Astrocyte (in vitro differentiated cells and primary cell): ENCODE measurements at regions not wholly inside any gene's neighbourhood (a gene's known extent, or its start where the extent isn't known, plus 50 kb on each side); places are given as distances from the start of the nearest gene placed in this dataset.

Experiments used
- DNase-seq: peaks from one replicate; pipeline ENCODE4 v3.0.0-alpha.2; 2010; ENCODE audit warnings: low read depth
- FAIRE-seq: peaks from 2 replicates; lab custom pipeline; 2011; peaks lifted over from hg19 to GRCh38; lab: Jason Lieb, UNC
- H2AFZ ChIP-seq: 2 replicates; pipeline ENCODE4 v1.6.0; 2012; ENCODE audit warnings: low read depth, low read length, inconsistent platforms
- H3K27ac ChIP-seq: 2 replicates; pipeline ENCODE4 v1.5.1; 2011; ENCODE audit warnings: low read depth, low read length, inconsistent platforms
- H3K27me3 ChIP-seq: 2 replicates; pipeline ENCODE4 v1.6.0; 2011; ENCODE audit warnings: low read length, inconsistent platforms; ENCODE audit not compliant: insufficient read depth
- H3K36me3 ChIP-seq: 2 replicates; pipeline ENCODE4 v1.5.1; 2011; ENCODE audit warnings: low read length, inconsistent platforms; ENCODE audit not compliant: insufficient read depth
- H3K4me1 ChIP-seq: 2 replicates; pipeline ENCODE4 v1.5.1; 2011; ENCODE audit warnings: low read length, inconsistent platforms; ENCODE audit not compliant: insufficient read depth
- H3K4me2 ChIP-seq: 2 replicates; pipeline ENCODE4 v1.6.0; 2012; ENCODE audit warnings: low read length, inconsistent platforms
- H3K4me3 ChIP-seq: 2 replicates; pipeline ENCODE4 v1.5.1; 2011; ENCODE audit warnings: low read depth, mild to moderate bottlenecking, low read length, inconsistent platforms; ENCODE audit not compliant: insufficient read depth
- H3K79me2 ChIP-seq: 2 replicates; pipeline ENCODE4 v1.6.0; 2012; ENCODE audit warnings: mild to moderate bottlenecking, low read length, inconsistent platforms; ENCODE audit not compliant: insufficient read depth
- H3K9ac ChIP-seq: 2 replicates; pipeline ENCODE4 v1.6.0; 2012; ENCODE audit warnings: mild to moderate bottlenecking, low read length, inconsistent platforms
- H3K9me3 ChIP-seq: 2 replicates; pipeline ENCODE4 v1.5.1; 2012; ENCODE audit warnings: low read depth, mild to moderate bottlenecking, low read length, inconsistent platforms; ENCODE audit not compliant: insufficient read depth
- H4K20me1 ChIP-seq: 2 replicates; pipeline ENCODE4 v1.6.0; 2012; ENCODE audit warnings: low read length, inconsistent platforms; ENCODE audit not compliant: insufficient read depth
- H3K27ac Mint-ChIP-seq: one replicate; pipeline ENCODE4 v1.8.0; 2021; ENCODE audit warnings: mild to moderate bottlenecking, mixed read lengths; ENCODE audit not compliant: unreplicated experiment
- H3K27me3 Mint-ChIP-seq: one replicate; pipeline ENCODE4 v1.8.0; 2021; ENCODE audit warnings: low read depth, mixed read lengths; ENCODE audit not compliant: unreplicated experiment
- H3K36me3 Mint-ChIP-seq: one replicate; pipeline ENCODE4 v1.8.0; 2021; ENCODE audit warnings: low read depth, mixed read lengths; ENCODE audit not compliant: unreplicated experiment
- H3K4me1 Mint-ChIP-seq: one replicate; pipeline ENCODE4 v1.8.0; 2021; ENCODE audit warnings: low read depth, mixed read lengths; ENCODE audit not compliant: unreplicated experiment
- H3K4me3 Mint-ChIP-seq: one replicate; pipeline ENCODE4 v1.8.0; 2021; ENCODE audit warnings: mild to moderate bottlenecking, moderate library complexity, mixed read lengths; ENCODE audit not compliant: unreplicated experiment
- H3K9me3 Mint-ChIP-seq: one replicate; pipeline ENCODE4 v1.8.0; 2021; ENCODE audit warnings: mild to moderate bottlenecking, mixed read lengths; ENCODE audit not compliant: unreplicated experiment
- EZH2 ChIP-seq: IDR thresholded peaks from 2 replicates; pipeline ENCODE4 v1.6.1; 2012; ENCODE audit warnings: mild to moderate bottlenecking, low read length, inconsistent platforms; ENCODE audit not compliant: insufficient read depth
- TF ChIP-seq, protein P1 (sequence below): IDR thresholded peaks from 2 replicates; pipeline ENCODE4 v1.5.1; 2011; ENCODE audit warnings: low read depth, mild to moderate bottlenecking, inconsistent platforms, low read length, moderate library complexity; ENCODE audit not compliant: insufficient read depth

DNA sequence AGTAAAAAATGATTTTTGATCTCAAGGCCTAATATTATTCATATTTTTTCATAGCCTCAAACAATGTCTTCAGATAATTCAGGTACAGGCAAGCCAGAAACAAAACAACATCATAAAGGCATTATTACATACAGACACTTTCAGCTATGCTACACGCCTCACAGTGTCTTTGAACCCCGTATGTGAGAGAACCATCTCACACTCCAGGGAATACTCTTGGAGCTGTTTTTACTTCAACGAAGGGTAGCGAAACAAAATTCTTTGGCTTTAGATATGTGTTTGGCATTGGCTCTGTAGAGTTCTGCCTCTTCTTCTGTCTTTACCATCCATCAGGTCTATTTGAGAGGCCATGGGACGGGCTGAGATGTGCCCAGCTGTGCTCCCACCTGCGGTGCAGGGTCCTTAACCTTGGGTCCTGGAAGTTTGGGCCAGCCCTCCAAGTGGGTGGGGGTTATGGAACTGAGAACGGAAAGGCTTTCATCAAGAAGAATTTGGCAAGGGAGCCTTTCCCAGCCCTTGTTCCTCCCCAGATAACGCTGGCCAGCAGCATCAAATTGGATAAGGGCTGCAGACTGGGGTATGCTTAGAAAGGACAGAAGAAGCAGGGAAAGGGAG, 276.9 kb downstream of the TCF7L2 start:
- no peaks in the 10 kb centered on the region for H4K20me1 ChIP-seq
- H3K4me2 ChIP-seq: no peak overlapping the region
- H3K27me3 ChIP-seq: peaks cover 16% of the 10 kb centered on the region
- TF ChIP-seq, protein P1, sequence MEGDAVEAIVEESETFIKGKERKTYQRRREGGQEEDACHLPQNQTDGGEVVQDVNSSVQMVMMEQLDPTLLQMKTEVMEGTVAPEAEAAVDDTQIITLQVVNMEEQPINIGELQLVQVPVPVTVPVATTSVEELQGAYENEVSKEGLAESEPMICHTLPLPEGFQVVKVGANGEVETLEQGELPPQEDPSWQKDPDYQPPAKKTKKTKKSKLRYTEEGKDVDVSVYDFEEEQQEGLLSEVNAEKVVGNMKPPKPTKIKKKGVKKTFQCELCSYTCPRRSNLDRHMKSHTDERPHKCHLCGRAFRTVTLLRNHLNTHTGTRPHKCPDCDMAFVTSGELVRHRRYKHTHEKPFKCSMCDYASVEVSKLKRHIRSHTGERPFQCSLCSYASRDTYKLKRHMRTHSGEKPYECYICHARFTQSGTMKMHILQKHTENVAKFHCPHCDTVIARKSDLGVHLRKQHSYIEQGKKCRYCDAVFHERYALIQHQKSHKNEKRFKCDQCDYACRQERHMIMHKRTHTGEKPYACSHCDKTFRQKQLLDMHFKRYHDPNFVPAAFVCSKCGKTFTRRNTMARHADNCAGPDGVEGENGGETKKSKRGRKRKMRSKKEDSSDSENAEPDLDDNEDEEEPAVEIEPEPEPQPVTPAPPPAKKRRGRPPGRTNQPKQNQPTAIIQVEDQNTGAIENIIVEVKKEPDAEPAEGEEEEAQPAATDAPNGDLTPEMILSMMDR: no peak
- no peak for TF ChIP-seq EZH2
- no peak overlapping the region for H3K4me3 ChIP-seq
- Mint-ChIP-seq H3K9me3 (no peaks in the 10 kb centered on the region), H3K27ac (no peak overlapping the region), H3K36me3 (no peaks in the 10 kb centered on the region), H3K27me3 (no peaks in the 10 kb centered on the region), H3K4me3 (no peak overlapping the region), H3K4me1 (peaks cover 13% of the 10 kb centered on the region)
- DNase-seq (no peak), FAIRE-seq (no peak)
- H3K27ac ChIP-seq: no peak overlapping the region
- H2AFZ ChIP-seq: no peak overlapping the region
- H3K9ac ChIP-seq: no peak overlapping the region
- H3K36me3 ChIP-seq: no peaks in the 10 kb centered on the region
- H3K9me3 ChIP-seq: no peaks in the 10 kb centered on the region
- H3K79me2 ChIP-seq: no peaks in the 10 kb centered on the region
- H3K4me1 ChIP-seq: peaks cover 9% of the 10 kb centered on the region

DNA sequence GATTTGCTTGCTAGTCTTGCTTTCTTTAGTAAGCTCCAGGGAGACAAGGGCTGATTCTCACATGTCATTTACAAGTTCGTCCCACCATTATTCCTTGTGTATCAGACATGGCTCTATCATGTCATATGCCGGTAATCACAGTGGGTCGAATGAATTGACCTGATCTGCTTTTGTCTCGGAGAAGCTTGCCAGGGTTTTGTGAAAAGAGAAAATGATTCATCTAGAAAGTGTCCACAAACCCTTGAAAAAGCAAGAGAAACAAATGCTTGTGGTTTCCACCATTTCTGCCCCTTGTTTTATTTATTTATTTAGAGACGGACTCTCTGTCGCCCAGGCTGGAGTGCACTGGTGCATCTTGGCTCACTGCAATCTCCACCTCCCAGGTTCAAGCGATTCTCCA, 278.5 kb downstream of the TCF7L2 start:
- Histone ChIP-seq H2AFZ (no peak overlapping the region), H4K20me1 (no peaks in the 10 kb centered on the region), H3K4me3 (no peak overlapping the region), H3K4me2 (peak overlapping the region; percentile 52), H3K36me3 (no peaks in the 10 kb centered on the region), H3K9me3 (no peaks in the 10 kb centered on the region), H3K27me3 (peaks cover 14% of the 10 kb centered on the region), H3K27ac (no peak overlapping the region), H3K79me2 (no peaks in the 10 kb centered on the region), H3K4me1 (peaks cover 4% of the 10 kb centered on the region), H3K9ac (no peak overlapping the region)
- H3K36me3 Mint-ChIP-seq: no peaks in the 10 kb centered on the region
- H3K27me3 Mint-ChIP-seq: no peaks in the 10 kb centered on the region
- H3K4me1 Mint-ChIP-seq: peaks cover 13% of the 10 kb centered on the region
- DNase-seq: peak; percentile 83
- no peak overlapping the region for H3K4me3 Mint-ChIP-seq
- TF ChIP-seq EZH2: no peak
- TF ChIP-seq, protein P1: no peak
- FAIRE-seq: peak; percentile 97
- H3K9me3 Mint-ChIP-seq: no peaks in the 10 kb centered on the region
- H3K27ac Mint-ChIP-seq: peak overlapping the region; percentile 16

DNA sequence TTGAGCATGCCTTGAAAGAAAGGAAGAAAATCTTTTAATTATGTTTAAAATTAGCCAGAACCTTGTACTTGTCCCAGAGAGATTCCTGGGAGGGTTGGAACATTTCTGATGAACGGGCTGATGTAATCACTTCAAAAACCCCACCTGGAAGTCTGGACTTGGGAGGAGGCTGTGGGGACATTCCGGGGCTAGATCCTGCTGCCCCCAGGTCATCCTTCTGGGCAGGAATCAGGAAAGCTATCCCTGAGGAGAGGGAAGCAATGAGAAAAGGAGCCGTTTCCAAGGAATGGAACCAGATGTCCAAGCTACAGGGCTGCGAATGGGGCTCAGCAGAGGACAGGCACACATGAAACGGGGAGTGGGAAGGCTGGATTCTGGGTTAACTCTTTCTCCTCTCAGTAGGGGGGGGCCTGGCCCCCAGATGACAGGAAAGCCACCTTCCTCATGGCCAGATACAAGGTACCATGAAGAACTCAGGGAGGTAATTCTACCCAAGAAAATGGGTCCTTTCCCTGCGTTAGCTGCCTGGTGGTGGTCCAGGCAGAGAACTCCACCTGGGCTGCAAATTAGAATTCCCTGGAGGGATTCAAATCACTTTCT, 280.1 kb downstream of the TCF7L2 start:
- Mint-ChIP-seq H3K4me3 (no peak overlapping the region), H3K9me3 (peaks cover 3% of the 10 kb centered on the region), H3K27ac (peak overlapping the region; percentile 85), H3K4me1 (peaks cover 13% of the 10 kb centered on the region), H3K36me3 (peaks cover 5% of the 10 kb centered on the region), H3K27me3 (peaks cover 2% of the 10 kb centered on the region)
- no peak for FAIRE-seq
- no peaks in the 10 kb centered on the region for H3K9me3 ChIP-seq
- no peak overlapping the region for H3K4me3 ChIP-seq
- H3K27me3 ChIP-seq: peaks cover 14% of the 10 kb centered on the region
- H3K4me1 ChIP-seq: peaks cover 4% of the 10 kb centered on the region
- no peaks in the 10 kb centered on the region for H4K20me1 ChIP-seq
- TF ChIP-seq, protein P1: no peak
- no peak for TF ChIP-seq EZH2
- H3K9ac ChIP-seq: no peak overlapping the region
- H2AFZ ChIP-seq: no peak overlapping the region
- H3K27ac ChIP-seq: no peak overlapping the region
- H3K4me2 ChIP-seq: no peak overlapping the region
- no peaks in the 10 kb centered on the region for H3K36me3 ChIP-seq
- no peak for DNase-seq
- H3K79me2 ChIP-seq: no peaks in the 10 kb centered on the region
